Vagina (tissue), 2 donors: ENCODE measurements at regions not wholly inside any gene's neighbourhood (a gene's known extent, or its start where the extent isn't known, plus 50 kb on each side); places are given as distances from the start of the nearest gene placed in this dataset.

ENCODE experiments used
- POLR2A ChIP-seq, 2 donors: fragments of 450-650 bp; IDR thresholded peaks; one replicate each; pipeline ENCODE4 v1.6.1; 2017; ENCODE audit warnings: antibody characterized with exemption in 2 of 2, mild to moderate bottlenecking in 2 of 2, moderate library complexity in 2 of 2
- POLR2AphosphoS5 ChIP-seq, 2 donors: sonication (generic); formaldehyde crosslinking; IDR thresholded peaks; one replicate each; pipeline ENCODE4 v1.9.0; 2017; ENCODE audit warnings: antibody characterized with exemption in 2 of 2, mild to moderate bottlenecking in 2 of 2, low read depth in 1 of 2; ENCODE audit not compliant: insufficient read depth in 1 of 2
- TF ChIP-seq, protein P1 (sequence below), 3 experiments: fragments of 450-650 bp in 2 of 3; fragments of 200-600 bp in 1 of 3; sonication (generic) in 1 of 3; IDR thresholded peaks; one replicate each; pipeline ENCODE4 v1.5.1; 2017 to 2019; ENCODE audit warnings: antibody characterized with exemption in 3 of 3, mild to moderate bottlenecking in 2 of 3, moderate library complexity in 2 of 3

DNA sequence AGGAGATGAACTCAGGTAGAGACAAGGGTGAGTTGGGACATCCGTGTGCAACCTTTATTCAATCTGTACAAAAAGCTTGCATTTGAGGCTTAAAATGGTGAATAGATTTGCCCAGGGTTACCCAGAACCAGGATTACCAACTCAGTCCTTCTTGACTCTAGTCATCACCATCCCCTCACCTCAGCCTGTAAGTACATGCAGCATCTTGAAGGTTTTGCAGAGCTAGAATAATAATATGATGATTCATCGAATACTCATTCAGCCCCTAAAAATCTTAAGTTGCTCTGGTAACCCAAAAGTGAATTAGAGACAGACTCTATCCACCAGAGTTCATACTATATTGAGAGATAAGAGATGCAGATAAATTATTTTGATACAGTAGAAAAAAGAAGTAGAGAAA is 90.3 kb downstream of the NKX2-1 start:
- TF ChIP-seq POLR2A (IDR thresholded peaks at IDR 0.05) (no peak), POLR2AphosphoS5 (IDR thresholded peaks at IDR 0.05; ENCODE audit: insufficient read depth in 1 of 2, low read depth in 1 of 2) (no peak)
- TF ChIP-seq, protein P1, sequence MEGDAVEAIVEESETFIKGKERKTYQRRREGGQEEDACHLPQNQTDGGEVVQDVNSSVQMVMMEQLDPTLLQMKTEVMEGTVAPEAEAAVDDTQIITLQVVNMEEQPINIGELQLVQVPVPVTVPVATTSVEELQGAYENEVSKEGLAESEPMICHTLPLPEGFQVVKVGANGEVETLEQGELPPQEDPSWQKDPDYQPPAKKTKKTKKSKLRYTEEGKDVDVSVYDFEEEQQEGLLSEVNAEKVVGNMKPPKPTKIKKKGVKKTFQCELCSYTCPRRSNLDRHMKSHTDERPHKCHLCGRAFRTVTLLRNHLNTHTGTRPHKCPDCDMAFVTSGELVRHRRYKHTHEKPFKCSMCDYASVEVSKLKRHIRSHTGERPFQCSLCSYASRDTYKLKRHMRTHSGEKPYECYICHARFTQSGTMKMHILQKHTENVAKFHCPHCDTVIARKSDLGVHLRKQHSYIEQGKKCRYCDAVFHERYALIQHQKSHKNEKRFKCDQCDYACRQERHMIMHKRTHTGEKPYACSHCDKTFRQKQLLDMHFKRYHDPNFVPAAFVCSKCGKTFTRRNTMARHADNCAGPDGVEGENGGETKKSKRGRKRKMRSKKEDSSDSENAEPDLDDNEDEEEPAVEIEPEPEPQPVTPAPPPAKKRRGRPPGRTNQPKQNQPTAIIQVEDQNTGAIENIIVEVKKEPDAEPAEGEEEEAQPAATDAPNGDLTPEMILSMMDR (IDR thresholded peaks at IDR 0.05), result no peak
